A673 (cell line): ENCODE measurements at regions not wholly inside any gene's neighbourhood (a gene's known extent, or its start where the extent isn't known, plus 50 kb on each side); places are given as distances from the start of the nearest gene placed in this dataset.

Experiments
- BruUV-seq: library from RNA; stranded (reverse); fragments of 400-500 nt; replicated peaks from 2 replicates; lab custom pipeline; 2021; lab: Mats Ljungman, UMichigan
- CTCF ChIA-PET: fragments of 300-600 bp; sonication (Branson Sonifier 250); formaldehyde crosslinking; loops from one replicate; lab custom pipeline; 2022; ENCODE audit warnings: antibody characterized with exemption; lab: Charles Lee
- POLR2A ChIA-PET: fragments of 300-600 bp; sonication (Branson Sonifier 250); formaldehyde crosslinking; loops from one replicate; lab custom pipeline; 2022; ENCODE audit warnings: antibody characterized with exemption; ENCODE audit not compliant: low non-redundant PET; lab: Charles Lee
- DNase-seq: peaks from one replicate; pipeline ENCODE4 v3.0.0-alpha.2; 2015; ENCODE audit warnings: low spot score
- H3K27ac ChIP-seq: fragments of 200-600 bp; sonication (generic); 2 replicates; pipeline ENCODE4 v1.5.1; 2016; ENCODE audit warnings: mixed run types, low read depth, mild to moderate bottlenecking, mixed read lengths, antibody characterized with exemption, low read length; ENCODE audit not compliant: poor library complexity, severe bottlenecking
- H3K27me3 ChIP-seq: fragments of 200-600 bp; sonication (generic); replicated peaks from 2 replicates; pipeline ENCODE4 v1.6.1; 2017; ENCODE audit warnings: mixed run types, low read depth, mild to moderate bottlenecking, mixed read lengths, antibody characterized with exemption, low read length; ENCODE audit not compliant: insufficient read depth, poor library complexity
- H3K36me3 ChIP-seq: fragments of 200-600 bp; sonication (generic); 2 replicates; pipeline ENCODE4 v1.6.1; 2016; ENCODE audit warnings: mixed run types, mild to moderate bottlenecking, mixed read lengths, antibody characterized with exemption, low read length; ENCODE audit not compliant: insufficient read depth, poor library complexity, severe bottlenecking
- H3K4me1 ChIP-seq: fragments of 200-600 bp; sonication (generic); 2 replicates; pipeline ENCODE4 v1.6.1; 2017; ENCODE audit warnings: mixed run types, mild to moderate bottlenecking, mixed read lengths, antibody characterized with exemption, low read length; ENCODE audit not compliant: insufficient read depth, poor library complexity, severe bottlenecking
- H3K4me3 ChIP-seq: fragments of 200-600 bp; sonication (generic); 2 replicates; pipeline ENCODE4 v1.5.1; 2016; ENCODE audit warnings: low read depth, mixed run types, mild to moderate bottlenecking, mixed read lengths, low read length; ENCODE audit not compliant: poor library complexity, severe bottlenecking
- H3K9me3 ChIP-seq: fragments of 200-600 bp; sonication (generic); 2 replicates; pipeline ENCODE4 v1.6.1; 2016; ENCODE audit warnings: mixed run types, low read depth, mild to moderate bottlenecking, mixed read lengths, antibody characterized with exemption, low read length; ENCODE audit not compliant: poor library complexity, severe bottlenecking
- EZH2 ChIP-seq: fragments of 200-600 bp; sonication (generic); IDR thresholded peaks from 2 replicates; pipeline ENCODE4 v1.6.1; 2017; ENCODE audit warnings: borderline replicate concordance, low read depth, mild to moderate bottlenecking, mixed read lengths, antibody characterized with exemption, low read length; ENCODE audit not compliant: poor library complexity, severe bottlenecking
- intact Hi-C: fragments of 100-400 bp; cut with micrococcal nuclease; formaldehyde crosslinking; loops from one replicate; pipeline ENCODE4 v1.10.0; 2022; ENCODE audit not compliant: unreplicated experiment
- TF ChIP-seq, protein P1 (sequence below): fragments of 300-800, 200-600 bp; sonication (generic); conservative IDR thresholded peaks from 2 replicates; pipeline ENCODE4 v1.5.1; 2017; ENCODE audit warnings: low read depth, mild to moderate bottlenecking, antibody characterized with exemption, low read length, moderate library complexity, mixed read lengths

DNA sequence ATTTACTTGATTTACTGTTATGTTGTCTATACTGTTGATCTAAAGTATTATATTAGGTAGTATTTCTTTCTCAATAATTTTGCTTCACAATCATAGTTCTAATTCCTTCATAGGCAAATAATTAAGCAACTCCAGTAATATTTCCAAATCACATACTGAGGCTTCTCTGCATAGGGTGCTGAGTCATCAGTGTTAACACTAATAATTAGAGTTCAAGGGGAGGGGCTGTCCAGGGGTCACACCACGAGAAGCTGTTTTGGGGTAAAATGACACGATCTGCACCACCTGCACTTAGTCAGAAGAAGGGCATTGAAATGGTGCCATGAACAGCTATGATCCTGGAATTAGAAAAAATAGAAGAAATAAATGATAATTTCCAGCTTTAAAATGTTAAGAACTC is 1230.9 kb upstream of the SLC10A2 start:
- POLR2A ChIA-PET, result no interaction called here

DNA sequence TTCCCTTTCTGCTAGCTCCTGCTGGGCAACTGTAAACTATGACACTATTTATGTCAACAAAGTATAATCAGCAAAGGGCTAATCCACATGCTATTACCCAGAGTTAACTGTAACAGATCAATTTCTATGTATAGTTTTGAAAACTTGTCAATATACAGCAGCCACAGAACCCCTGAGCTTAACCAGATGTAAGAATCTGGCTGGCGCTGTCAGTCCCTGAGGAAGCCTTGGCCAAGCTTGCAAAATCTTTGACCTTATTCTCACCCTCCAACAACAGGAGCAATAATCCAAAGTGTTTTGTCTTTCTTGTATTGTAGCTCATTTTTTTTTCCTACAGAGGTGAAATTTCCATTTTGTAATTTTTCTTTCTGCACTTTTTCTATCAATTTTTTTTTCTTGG is 1230.1 kb upstream of the SLC10A2 start:
- H3K27me3 ChIP-seq, result peaks cover 4% of the 10 kb centered on the region
- no peak overlapping the region for H3K4me3 ChIP-seq
- intact Hi-C loops, result no loop called here
- H3K9me3 ChIP-seq, result no peaks in the 10 kb centered on the region
- H3K27ac ChIP-seq, result no peak overlapping the region
- DNase-seq, result no peak
- CTCF ChIA-PET, result no interaction called here
- no peak for TF ChIP-seq EZH2
- TF ChIP-seq, protein P1, sequence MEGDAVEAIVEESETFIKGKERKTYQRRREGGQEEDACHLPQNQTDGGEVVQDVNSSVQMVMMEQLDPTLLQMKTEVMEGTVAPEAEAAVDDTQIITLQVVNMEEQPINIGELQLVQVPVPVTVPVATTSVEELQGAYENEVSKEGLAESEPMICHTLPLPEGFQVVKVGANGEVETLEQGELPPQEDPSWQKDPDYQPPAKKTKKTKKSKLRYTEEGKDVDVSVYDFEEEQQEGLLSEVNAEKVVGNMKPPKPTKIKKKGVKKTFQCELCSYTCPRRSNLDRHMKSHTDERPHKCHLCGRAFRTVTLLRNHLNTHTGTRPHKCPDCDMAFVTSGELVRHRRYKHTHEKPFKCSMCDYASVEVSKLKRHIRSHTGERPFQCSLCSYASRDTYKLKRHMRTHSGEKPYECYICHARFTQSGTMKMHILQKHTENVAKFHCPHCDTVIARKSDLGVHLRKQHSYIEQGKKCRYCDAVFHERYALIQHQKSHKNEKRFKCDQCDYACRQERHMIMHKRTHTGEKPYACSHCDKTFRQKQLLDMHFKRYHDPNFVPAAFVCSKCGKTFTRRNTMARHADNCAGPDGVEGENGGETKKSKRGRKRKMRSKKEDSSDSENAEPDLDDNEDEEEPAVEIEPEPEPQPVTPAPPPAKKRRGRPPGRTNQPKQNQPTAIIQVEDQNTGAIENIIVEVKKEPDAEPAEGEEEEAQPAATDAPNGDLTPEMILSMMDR, result no peak
- H3K36me3 ChIP-seq, result no peaks in the 10 kb centered on the region
- no peaks in the 10 kb centered on the region for H3K4me1 ChIP-seq
- no TSS peak for BruUV-seq
- POLR2A ChIA-PET, result interaction anchor here (0.7 kb wide), 1 partner anchor 63 kb away, joined by 3 read pairs; no protein-coding TSS in a partner anchor

More for the DNA sequence above, 1230.9 kb upstream of the SLC10A2 start:
- H3K36me3 ChIP-seq, result no peaks in the 10 kb centered on the region
- H3K9me3 ChIP-seq, result no peaks in the 10 kb centered on the region
- intact Hi-C loops, result no loop called here
- no peak for DNase-seq
- BruUV-seq, result no TSS peak
- CTCF ChIA-PET, result no interaction called here
- peaks cover 4% of the 10 kb centered on the region for H3K27me3 ChIP-seq
- H3K4me1 ChIP-seq, result no peaks in the 10 kb centered on the region
- no peak overlapping the region for H3K4me3 ChIP-seq
- no peak overlapping the region for H3K27ac ChIP-seq
- TF ChIP-seq, protein P1, result no peak
- no peak for TF ChIP-seq EZH2

DNA sequence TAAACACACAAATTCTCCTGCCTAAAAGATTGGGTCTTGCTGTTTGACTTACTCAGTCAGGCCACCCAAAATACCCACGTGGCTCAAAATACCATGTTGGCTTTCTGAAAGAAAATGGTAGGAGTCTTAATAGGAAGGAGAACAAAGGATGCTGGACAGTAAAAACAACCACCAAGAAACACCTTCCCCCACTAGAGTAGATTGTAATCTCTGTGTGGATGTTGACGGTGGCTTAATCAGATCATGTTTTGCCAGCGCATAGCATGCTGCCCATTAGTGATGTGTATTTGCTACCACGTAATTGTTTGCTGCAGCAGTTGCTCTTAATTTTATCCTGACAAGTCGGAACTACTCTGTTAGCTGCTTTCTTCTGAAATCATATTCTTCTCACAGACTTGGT is 1229.3 kb upstream of the SLC10A2 start:
- Histone ChIP-seq H3K9me3 (no peaks in the 10 kb centered on the region), H3K27ac (no peak overlapping the region), H3K36me3 (no peaks in the 10 kb centered on the region), H3K4me1 (no peaks in the 10 kb centered on the region), H3K27me3 (peaks cover 4% of the 10 kb centered on the region), H3K4me3 (no peak overlapping the region)
- BruUV-seq, result no TSS peak
- TF ChIP-seq, protein P1, result no peak
- TF ChIP-seq EZH2, result no peak
- DNase-seq, result no peak
- POLR2A ChIA-PET, result no interaction called here
- intact Hi-C loops, result no loop called here
- CTCF ChIA-PET, result no interaction called here
